NCI-H69 (cell line): ENCODE measurements at regions not wholly inside any gene's neighbourhood (a gene's known extent, or its start where the extent isn't known, plus 50 kb on each side); places are given as distances from the start of the nearest gene placed in this dataset.
"Not testable (repeated sequence)": the region's sequence is repeated elsewhere in the genome, so short reads cannot be mapped to it uniquely, and the experiment has no call there.

Source experiments
- DNase-seq: peaks from one replicate; lab custom pipeline; 2025; lab: John Stamatoyannopoulos, UW

GRCh38 chr13:50527612-50528509 lies 315.6 kb downstream of the DLEU7 start:
- DNase-seq = peak; percentile 32

GRCh38 chr13:50529154-50529882 lies 314.2 kb downstream of the DLEU7 start:
- peak; percentile 96 for DNase-seq

GRCh38 chr13:50531917-50532899 lies 311.3 kb downstream of the DLEU7 start:
- no peak for DNase-seq

GRCh38 chr13:50535050-50535449 lies 308.4 kb downstream of the DLEU7 start:
- no peak for DNase-seq

- no peak for DNase-seq
Observed at GRCh38 chr13:50537029-50537428, 306.5 kb downstream of the DLEU7 start.

GRCh38 chr13:50539791-50540530 lies 303.5 kb downstream of the DLEU7 start:
- DNase-seq = no peak

GRCh38 chr13:50543141-50543540 lies 300.4 kb downstream of the DLEU7 start:
- peak; percentile 38 for DNase-seq

GRCh38 chr13:50543782-50544181 lies 299.7 kb downstream of the DLEU7 start:
- peak; percentile 62 for DNase-seq

GRCh38 chr13:50544211-50544610 lies 299.3 kb downstream of the DLEU7 start:
- DNase-seq = no peak

GRCh38 chr13:50547175-50547574 lies 296.3 kb downstream of the DLEU7 start:
- DNase-seq = not testable (repeated sequence)

- no peak for DNase-seq
Observed at GRCh38 chr13:50548586-50548985, 294.9 kb downstream of the DLEU7 start.

- DNase-seq = no peak
Observed at GRCh38 chr13:50549221-50549942, 294.1 kb downstream of the DLEU7 start.

GRCh38 chr13:50550151-50550550 lies 293.3 kb downstream of the DLEU7 start:
- no peak for DNase-seq

GRCh38 chr13:50552424-50552966 lies 291.0 kb downstream of the DLEU7 start:
- DNase-seq = no peak

GRCh38 chr13:50561739-50562138 lies 281.8 kb downstream of the DLEU7 start:
- DNase-seq = no peak

- DNase-seq = no peak
Observed at GRCh38 chr13:50566646-50567045, 276.8 kb downstream of the DLEU7 start.

- no peak for DNase-seq
Observed at GRCh38 chr13:50572129-50572528, 271.4 kb downstream of the DLEU7 start.

GRCh38 chr13:50573066-50573465 lies 270.4 kb downstream of the DLEU7 start:
- DNase-seq = no peak

- peak; percentile 19 for DNase-seq
Observed at GRCh38 chr13:50574731-50575130, 268.8 kb downstream of the DLEU7 start.

- no peak for DNase-seq
Observed at GRCh38 chr13:50575138-50575537, 268.4 kb downstream of the DLEU7 start.
